ENCODE measurements at regions not wholly inside any gene's neighbourhood (a gene's known extent, or its start where the extent isn't known, plus 50 kb on each side); places are given as distances from the start of the nearest gene placed in this dataset.
"Not testable (repeated sequence)": the region's sequence is repeated elsewhere in the genome, so short reads cannot be mapped to it uniquely, and the experiment has no call there.

DNA sequence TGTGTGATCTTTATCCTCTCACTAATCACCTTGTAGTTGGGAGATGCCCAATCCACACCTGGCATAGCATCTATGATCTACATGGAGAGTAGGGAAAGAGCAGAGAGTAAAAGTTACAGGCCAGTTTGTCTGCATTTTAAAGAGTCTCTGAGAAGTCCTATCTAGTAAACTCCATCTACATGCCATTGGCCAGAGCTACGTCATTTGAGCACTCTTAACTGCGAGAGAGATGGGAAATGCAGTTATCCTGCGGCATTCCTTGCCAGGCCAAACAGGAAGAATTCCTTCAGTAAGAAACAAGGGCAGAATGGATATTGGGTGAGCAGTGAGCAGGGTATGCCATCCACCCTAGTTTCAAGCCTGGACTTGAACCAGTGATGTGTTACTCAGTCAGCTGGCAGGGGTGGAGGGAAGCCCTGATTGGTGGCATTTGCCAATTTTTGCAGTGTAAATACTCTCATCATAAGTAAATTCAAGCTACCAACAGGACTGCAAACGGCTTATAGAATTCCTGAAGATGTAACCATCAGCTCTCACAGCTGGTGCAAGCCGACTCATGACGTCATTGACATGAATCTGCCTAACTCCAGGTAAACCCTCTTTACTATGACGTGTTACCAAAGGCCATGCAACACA is 156.8 kb upstream of the MSX2 start:
- no peak for DNase-seq

DNA sequence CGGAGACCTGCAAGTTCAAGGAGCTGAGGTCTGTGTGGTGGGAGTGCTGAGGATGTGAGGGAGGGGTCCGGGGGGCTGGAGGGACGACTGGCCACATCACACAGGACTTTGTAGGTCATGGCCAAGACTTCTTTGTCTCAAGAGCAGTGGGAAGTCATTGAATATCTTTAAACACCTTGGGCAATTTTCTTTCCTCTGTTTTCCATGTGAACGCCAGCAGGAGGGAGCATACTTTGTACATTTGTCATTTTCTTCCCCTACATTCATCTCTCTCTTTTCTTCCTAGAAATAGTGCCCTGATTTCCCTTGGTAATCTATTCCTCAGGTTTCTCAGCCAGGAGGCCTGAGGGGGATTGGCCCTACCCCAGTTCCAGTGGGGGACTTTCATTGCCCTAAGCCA is 153.7 kb upstream of the MSX2 start:
- no peak for DNase-seq

GRCh38 chr5:174571662-174572397 is 152.6 kb upstream of the MSX2 start:
- DNase-seq = peak; percentile 71

- DNase-seq = no peak
These were observed 151.8 kb upstream of the MSX2 start for GRCh38 chr5:174572591-174572990.

- no peak for DNase-seq
These were observed 151.0 kb upstream of the MSX2 start for GRCh38 chr5:174573221-174573994.

DNA sequence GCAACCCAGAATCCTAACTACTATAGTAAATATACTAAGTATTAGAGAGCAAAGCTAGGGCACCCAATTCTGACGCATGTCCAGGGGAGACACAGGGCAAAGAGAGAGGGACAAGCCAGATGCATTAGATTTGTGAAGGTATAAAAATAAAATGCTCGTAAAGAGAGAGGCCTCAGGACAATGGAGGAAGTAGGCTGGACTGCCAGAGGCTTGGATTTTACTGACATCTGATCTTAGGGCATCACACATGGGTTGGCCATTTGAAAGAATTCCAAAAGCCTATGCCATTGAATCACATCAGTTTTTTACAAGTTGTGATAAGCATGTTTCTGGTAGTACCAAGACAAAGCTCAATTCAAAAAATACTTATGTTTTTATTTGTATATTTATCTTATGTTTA is 149.3 kb upstream of the MSX2 start:
- DNase-seq = no peak

- no peak for DNase-seq
These were observed 148.3 kb upstream of the MSX2 start for GRCh38 chr5:174576042-174576441.

- DNase-seq = peak; percentile 63
These were observed 142.9 kb upstream of the MSX2 start for GRCh38 chr5:174581479-174581878.

GRCh38 chr5:174581894-174582293 is 142.5 kb upstream of the MSX2 start:
- DNase-seq = no peak

- no peak for DNase-seq
These were observed 141.3 kb upstream of the MSX2 start for GRCh38 chr5:174583071-174583470.

DNA sequence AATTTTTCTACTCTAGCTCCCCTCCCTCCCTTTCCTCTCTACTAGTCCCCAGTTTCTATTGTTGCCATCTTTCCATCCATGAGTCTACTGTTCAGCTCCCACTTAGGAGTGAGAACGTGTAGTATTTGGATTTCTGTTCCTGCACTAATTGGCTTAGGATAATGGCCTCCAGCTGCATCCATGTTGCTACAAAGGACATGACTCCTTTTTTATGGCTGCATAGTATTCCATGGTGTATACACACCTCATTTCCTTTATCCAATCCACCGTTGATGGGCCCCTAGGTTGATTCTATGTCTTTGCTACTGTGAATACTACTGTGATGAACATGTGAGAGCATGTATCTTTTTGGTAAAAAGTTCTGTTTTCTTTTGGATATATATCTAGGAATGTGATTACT is 138.9 kb upstream of the MSX2 start:
- no peak for DNase-seq

GRCh38 chr5:174586163-174586562 is 138.2 kb upstream of the MSX2 start:
- DNase-seq = not testable (repeated sequence)

- DNase-seq = no peak
These were observed 135.4 kb upstream of the MSX2 start for GRCh38 chr5:174589011-174589410.

GRCh38 chr5:174589599-174589998 is 134.8 kb upstream of the MSX2 start:
- peak; percentile 32 for DNase-seq

- DNase-seq = no peak
These were observed 133.6 kb upstream of the MSX2 start for GRCh38 chr5:174590820-174591219.

DNA sequence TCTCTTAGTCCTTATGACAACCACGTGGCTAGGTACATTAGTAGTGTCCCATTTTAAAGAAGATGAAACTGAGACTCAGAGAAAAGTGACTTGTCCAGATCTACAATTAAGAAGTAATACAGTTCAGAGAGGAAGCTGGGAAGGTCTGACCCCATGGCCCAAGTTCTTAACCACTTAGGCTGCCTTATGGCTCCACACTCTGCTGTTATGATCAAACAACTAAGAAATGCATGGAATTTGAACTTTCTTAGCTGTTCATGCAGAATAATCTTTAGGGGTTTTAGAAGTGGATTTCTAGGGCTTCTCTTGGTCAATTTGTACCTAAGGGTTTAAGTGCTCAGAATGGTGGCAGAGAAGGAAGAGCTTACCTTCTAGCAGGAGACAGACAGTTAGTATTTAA is 128.0 kb upstream of the MSX2 start:
- peak; percentile 41 for DNase-seq

- no peak for DNase-seq
These were observed 124.4 kb upstream of the MSX2 start for GRCh38 chr5:174599992-174600391.

DNA sequence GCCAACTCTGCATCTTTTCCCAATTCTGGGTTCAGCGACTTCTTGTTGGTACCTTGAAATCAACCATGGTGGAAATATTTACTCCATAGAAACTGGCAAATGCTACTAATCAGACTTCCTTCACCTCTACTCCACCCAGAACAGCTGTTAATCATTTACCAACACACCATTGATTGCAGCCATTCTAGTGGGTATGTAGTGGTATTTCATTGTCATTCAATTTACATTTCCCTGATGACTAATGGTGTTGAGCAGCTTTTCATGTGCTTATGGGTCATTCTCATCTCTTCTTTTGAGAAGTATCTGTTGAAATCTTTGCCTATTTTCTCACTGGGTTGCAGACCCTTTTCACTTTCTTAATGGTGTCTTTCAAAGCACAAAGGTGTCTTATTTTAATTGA is 122.4 kb upstream of the MSX2 start:
- no peak for DNase-seq

- DNase-seq = no peak
These were observed 118.2 kb upstream of the MSX2 start for GRCh38 chr5:174606153-174606552.

DNA sequence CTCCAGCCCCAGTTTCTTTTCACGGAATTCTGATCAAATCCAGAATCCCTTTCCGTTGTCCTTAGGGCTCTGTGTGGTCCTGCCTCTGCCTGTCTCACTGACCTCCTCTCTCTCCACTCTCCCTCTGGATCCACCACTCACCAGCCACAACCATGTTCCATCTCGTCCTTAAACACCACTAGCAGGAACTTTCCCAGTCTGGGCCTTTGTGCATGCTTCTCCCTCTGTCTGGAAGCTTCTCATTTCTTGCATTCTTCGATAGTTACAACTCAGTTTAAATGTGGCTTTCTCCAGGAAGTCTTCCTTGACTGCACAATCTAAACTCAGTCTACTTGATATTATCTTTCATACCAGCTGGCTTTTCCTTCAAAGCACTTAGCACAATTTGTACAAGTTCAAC is 117.7 kb upstream of the MSX2 start:
- DNase-seq = no peak

GRCh38 chr5:174607205-174607604 is 117.2 kb upstream of the MSX2 start:
- no peak for DNase-seq

DNA sequence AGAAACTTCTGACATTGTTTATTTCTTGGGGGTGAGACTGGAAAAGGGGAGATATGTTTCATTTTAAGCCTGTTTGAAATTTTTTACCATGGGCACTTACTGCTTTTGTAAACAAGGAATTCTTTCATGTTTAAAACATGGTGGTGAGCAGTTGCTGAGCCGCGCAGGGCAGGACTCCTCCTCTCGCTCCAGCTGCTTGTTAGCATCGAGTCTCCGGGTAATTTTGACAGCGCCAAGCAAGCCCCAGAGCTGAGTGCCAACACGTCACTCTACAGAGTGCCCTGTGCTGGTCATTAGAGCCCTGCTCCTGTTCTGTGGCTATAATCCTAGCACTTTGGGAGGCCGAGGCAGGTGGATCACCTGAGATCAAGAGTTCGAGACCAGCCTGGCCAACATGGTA is 116.5 kb upstream of the MSX2 start:
- DNase-seq = no peak

DNA sequence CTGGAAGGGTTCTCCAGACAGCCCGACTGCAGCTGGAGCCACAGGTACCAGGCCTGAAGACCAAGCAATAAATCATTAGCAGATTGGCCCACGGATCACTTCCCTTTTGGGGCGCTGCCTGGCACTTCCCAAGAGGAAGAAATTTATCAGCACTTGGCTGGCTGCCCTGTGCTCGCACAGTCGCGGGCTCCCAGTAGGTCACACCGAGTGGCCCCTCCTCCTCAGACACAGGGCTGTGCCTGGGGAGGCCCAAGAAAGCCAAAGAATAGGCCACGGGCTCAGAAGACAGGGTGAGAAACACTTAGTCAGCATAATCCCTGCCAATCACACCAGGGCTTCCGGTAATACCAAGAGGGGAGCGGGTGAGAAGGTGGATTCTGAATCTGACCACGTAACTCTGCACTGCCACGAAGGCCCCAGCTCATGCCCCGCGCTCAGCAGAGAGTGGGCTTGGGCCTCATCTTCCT is 115.7 kb upstream of the MSX2 start:
- DNase-seq = no peak

- no peak for DNase-seq
These were observed 115.3 kb upstream of the MSX2 start for GRCh38 chr5:174609116-174609515.
